Bronchial epithelial cell (primary cell): ENCODE measurements at regions not wholly inside any gene's neighbourhood (a gene's known extent, or its start where the extent isn't known, plus 50 kb on each side); places are given as distances from the start of the nearest gene placed in this dataset.
"Not testable (repeated sequence)": the region's sequence is repeated elsewhere in the genome, so short reads cannot be mapped to it uniquely, and the experiment has no call there.

Experiments
- DNase-seq: peaks from one replicate; pipeline ENCODE4 v3.0.0-alpha.2; 2010; ENCODE audit warnings: low read depth
- FAIRE-seq: peaks from 2 replicates; lab custom pipeline; 2011; peaks lifted over from hg19 to GRCh38; lab: Jason Lieb, UNC
- H3K27me3 ChIP-seq: 2 replicates; pipeline ENCODE4 v1.5.1; 2011; ENCODE audit warnings: low read length; ENCODE audit not compliant: control insufficient read depth, insufficient read depth
- H3K36me3 ChIP-seq: 2 replicates; pipeline ENCODE4 v1.5.1; 2011; ENCODE audit warnings: low read length; ENCODE audit not compliant: control insufficient read depth, insufficient read depth
- H3K4me3 ChIP-seq: 2 replicates; pipeline ENCODE4 v1.5.1; 2011; ENCODE audit warnings: mild to moderate bottlenecking, low read depth, low read length, control low read depth
- CTCF ChIP-seq: IDR thresholded peaks from 2 replicates; pipeline ENCODE4 v1.5.1; 2011; ENCODE audit warnings: mild to moderate bottlenecking, moderate library complexity, low read length, control low read depth, inconsistent platforms; ENCODE audit not compliant: insufficient read depth, severe bottlenecking

- no peak for TF ChIP-seq CTCF
- H3K27me3 ChIP-seq: peaks cover 10% of the 10 kb centered on the region
- FAIRE-seq: no peak
- H3K4me3 ChIP-seq: no peak overlapping the region
- no peak for DNase-seq
- no peaks in the 10 kb centered on the region for H3K36me3 ChIP-seq
Observed at GRCh38 chr9:89679016-89679415, 74.2 kb downstream of the GADD45G start.

- Histone ChIP-seq H3K27me3 (peaks cover 10% of the 10 kb centered on the region), H3K36me3 (no peaks in the 10 kb centered on the region), H3K4me3 (no peak overlapping the region)
- no peak for TF ChIP-seq CTCF
- DNase-seq: no peak
- FAIRE-seq: no peak
Observed at GRCh38 chr9:89679581-89679980, 74.8 kb downstream of the GADD45G start.

GRCh38 chr9:89680547-89681467 is 76.0 kb downstream of the GADD45G start:
- H3K27me3 ChIP-seq: peaks cover 10% of the 10 kb centered on the region
- no peak for FAIRE-seq
- H3K36me3 ChIP-seq: no peaks in the 10 kb centered on the region
- no peak for TF ChIP-seq CTCF
- H3K4me3 ChIP-seq: no peak overlapping the region
- no peak for DNase-seq

- H3K27me3 ChIP-seq, FAIRE-seq, H3K4me3 ChIP-seq, H3K36me3 ChIP-seq, DNase-seq: not testable (repeated sequence)
Observed at GRCh38 chr9:89681468-89681859, 76.7 kb downstream of the GADD45G start.

- TF ChIP-seq CTCF: no peak
- FAIRE-seq: no peak
- no peaks in the 10 kb centered on the region for H3K36me3 ChIP-seq
- H3K27me3 ChIP-seq: peaks cover under 1% of the 10 kb centered on the region
- DNase-seq: no peak
- no peak overlapping the region for H3K4me3 ChIP-seq
Observed at GRCh38 chr9:89683626-89684025, 78.8 kb downstream of the GADD45G start.

- no peak for FAIRE-seq
Observed at GRCh38 chr9:89684218-89684617, 79.4 kb downstream of the GADD45G start.

More at GRCh38 chr9:89684218-89684617, 79.4 kb downstream of the GADD45G start:
- no peaks in the 10 kb centered on the region for H3K27me3 ChIP-seq
- H3K4me3 ChIP-seq: no peak overlapping the region
- no peaks in the 10 kb centered on the region for H3K36me3 ChIP-seq
- TF ChIP-seq CTCF: no peak
- no peak for DNase-seq
